NCI-H2029 treated with DMSO at 0.1 percent for 48 hours (cell line): ENCODE measurements at regions not wholly inside any gene's neighbourhood (a gene's known extent, or its start where the extent isn't known, plus 50 kb on each side); places are given as distances from the start of the nearest gene placed in this dataset.

ENCODE experiments used
- DNase-seq: peaks from one replicate; lab custom pipeline; 2025; lab: John Stamatoyannopoulos, UW

DNA sequence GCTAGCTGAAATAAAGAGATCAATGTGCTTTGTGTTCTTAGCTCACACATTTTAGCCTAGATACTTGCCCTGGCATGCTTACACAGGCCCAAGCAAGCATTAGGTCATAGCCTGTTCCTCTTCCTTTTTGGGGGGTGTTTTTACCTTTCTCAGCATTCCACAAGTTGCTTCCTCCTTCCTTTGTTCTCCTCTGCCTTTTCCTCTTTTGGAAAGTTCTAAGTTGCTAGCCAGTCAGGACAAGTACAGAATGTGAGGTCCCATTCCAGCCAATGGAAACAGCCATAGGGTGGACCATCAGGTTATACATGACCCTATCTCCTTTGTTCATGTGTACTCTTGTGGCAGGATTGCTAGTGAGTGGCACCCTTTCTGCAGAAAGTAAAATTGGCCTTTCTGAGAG lies 154.9 kb downstream of the RASSF9 start:
- DNase-seq: no peak

DNA sequence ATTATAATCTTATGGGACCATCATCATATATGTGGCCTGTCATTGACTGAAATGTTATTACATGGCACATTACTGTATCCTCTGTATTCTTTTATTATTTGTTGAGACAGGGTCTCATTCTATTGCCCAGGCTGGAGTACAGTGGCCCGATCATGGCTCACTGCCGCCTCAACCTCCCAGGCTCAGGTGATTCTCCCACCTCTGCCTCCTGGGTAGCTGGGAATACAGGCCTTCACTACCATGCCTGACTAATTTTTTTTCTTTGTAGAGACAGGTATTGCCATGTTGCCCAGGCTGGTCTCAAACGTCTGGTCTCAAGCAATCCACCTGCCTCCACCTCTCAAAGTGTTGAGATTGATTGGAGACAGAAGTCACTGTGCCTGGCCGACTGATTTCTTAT lies 153.2 kb downstream of the RASSF9 start:
- DNase-seq: no peak

DNA sequence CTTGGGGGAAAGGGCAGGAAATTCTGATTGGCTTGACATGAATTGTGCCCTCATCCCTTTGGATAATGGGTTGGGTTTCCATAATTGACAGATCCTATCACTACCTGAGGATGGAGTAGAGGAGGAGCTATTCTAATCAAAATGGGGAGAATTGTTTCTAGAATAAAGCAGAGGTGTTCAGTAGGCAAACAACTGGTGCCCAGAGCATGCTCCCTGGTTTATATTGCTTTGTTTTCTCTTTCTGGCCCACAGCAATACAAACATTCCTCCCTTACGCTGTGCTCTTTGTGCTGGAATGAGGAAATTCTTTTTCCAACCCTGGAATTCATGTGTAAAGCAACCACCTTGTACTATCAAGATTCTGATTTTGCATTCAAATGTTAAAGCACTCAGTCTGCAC lies 147.4 kb downstream of the RASSF9 start:
- no peak for DNase-seq

DNA sequence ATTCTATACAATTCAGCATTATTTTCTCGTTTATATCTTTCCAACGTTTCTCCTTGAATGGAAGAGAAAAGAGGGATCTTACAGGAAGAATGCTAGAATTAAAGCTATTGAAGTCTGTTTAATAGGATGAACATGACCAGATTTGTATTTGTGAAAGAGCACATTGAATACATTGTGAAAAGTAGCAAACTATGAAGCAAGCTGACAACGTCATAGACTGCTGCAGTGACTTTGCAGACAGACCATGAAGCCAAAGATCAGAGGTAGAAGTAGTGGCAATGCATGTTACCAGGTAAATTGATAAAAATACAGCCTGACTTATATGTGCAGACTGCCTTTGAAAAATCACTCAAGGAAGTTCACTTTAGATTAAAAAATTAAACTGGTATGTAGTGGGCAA lies 146.1 kb downstream of the RASSF9 start:
- no peak for DNase-seq

- no peak for DNase-seq
Observed at GRCh38 chr12:85693093-85693665, 143.0 kb downstream of the RASSF9 start.

DNA sequence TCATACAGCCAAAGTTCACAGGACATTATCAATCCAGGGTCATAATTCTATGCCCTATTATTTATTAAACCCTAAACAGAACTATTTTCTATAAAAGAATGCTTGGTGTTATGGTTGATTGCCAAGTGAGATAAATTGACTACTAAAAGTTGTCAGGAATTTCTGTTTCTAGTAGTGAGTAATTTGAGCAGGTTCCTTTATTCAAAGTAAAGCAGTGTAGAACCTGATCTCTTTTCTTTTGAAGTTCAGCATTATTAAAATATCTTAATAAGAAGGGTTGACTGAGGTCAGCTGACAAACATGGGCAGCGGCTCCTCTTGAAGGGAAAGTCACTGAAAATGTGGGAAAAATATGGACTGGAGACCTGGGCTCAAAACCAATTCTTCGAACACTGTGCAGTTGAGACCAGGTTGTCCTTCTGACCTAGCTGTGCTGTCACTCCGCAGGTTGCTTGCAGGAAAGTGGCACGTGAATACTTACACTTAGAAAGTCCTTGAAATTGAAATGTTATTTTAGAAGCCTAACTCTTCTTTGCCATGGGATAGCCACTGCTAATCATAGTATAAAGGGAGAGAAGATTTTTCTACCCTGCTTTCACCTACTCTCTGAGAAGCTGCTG lies 141.0 kb downstream of the RASSF9 start:
- no peak for DNase-seq

DNA sequence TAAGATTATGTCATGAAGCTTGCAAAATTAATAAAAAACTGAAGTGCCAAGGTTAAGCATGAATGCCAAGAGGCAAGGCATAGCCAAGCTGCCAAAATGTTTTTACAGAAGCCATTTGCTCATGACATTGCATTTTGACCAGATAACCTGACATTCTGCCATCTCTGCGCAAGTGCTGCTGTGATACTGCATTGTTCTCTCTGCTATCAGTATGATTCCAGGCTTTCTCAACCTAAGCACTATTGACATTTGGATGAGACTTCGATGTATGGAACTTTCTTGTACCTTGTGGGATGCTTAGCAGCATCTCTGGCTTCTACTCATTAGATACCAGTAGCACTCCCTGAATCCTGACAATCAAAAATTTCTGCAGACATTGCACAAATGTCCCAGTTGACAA lies 139.2 kb downstream of the RASSF9 start:
- no peak for DNase-seq

GRCh38 chr12:85698937-85699336 lies 137.3 kb downstream of the RASSF9 start:
- DNase-seq: no peak

DNA sequence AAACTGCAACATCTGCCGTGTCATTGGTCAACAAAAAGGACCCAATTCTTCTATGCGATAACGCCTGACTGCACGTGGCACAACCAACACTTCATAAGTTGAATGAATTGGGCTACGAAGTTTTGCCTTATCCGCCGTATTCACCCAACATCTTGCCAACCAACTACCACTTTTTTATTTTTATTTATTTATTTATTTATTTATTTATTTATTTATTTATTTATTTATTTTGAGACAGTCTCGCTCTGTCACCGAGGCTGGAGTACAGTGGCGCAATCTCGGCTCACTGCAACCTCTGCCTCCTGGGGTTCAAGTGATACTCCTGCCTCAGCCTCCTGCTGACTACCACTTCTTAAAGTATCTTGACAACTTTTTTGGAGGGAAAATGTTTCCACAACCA lies 127.4 kb downstream of the RASSF9 start:
- DNase-seq: no peak

DNA sequence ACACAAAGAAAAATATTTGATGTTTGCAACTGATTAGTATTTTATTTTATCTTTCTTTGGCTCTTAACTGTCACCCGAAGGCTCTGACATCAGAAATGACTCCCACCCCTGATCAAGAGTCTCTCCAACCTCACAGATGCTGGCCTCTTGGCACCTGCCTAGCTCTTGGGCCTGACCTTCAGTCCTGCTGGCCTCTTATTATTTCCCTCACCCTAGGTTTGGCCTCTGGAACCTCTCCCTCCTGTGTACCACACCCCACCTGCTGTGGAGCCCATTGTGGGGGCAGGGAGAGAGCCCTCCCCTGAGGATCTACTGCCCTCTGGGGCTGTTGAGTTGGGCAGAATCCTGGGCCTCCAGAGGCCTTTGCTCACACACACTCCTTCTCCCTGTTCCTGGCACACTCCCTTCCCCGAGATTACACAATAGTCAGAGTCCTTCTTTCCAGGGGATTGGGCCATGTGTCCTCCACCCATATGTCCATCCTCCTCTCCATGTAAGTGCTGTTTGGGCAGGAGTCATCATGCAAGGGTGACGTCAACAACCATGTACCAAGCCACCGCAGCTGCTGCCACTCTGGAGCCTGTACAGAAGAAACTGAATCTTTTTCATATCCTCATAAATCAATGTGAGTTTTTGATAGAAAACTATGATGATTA lies 124.3 kb downstream of the RASSF9 start:
- DNase-seq: no peak

DNA sequence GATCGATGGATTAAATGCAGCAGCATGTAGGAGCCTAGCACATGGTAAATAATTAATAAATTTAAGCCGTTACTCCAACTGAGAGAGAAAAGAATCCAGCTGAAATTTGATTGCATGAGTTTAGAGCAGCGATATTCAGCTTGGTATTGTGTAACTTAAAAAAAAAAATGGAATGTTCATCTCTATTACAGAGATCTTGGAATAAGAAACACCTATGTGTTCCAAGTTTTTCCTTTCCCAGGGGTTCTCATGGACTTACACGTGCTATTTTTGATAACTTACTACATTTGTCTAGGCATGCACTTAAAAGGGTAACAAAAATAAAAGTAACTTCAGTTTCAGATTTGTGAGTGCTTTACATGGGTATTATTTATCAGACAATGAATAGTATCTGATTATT lies 122.8 kb downstream of the RASSF9 start:
- DNase-seq: no peak

- DNase-seq: no peak
Observed at GRCh38 chr12:85714425-85714824, 121.8 kb downstream of the RASSF9 start.

DNA sequence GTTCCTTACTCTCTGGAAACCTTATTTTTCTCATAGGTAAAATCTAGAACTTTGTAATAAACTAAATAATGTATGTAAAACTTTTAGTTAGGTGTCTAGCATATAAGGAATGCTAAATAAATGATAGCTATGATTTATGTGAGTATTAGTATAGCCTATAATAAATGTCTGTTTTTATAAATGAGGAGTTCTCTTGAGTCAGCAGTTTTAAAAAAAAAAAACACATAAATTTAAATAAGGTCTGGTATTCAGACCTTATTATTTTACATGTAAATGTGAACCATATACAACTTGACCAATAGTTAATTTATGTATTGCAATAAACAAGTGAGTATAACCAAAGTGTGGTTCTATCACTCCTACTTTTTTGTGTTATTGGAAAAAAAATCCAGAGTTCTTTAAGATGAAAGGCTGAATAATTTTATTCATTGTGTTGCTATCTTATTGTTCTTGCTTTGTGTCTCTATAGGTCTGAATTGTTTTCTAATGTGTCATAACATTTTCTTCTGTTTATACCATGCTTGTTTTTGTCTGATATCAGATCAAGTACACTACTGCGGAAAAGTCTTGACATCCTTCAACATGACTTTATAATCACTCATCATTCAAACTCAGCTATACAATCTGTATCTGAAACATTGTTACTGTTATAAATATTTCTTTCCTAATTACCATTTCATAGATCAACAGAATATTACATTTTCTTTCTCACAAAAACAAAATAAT lies 115.7 kb downstream of the RASSF9 start:
- no peak for DNase-seq

- DNase-seq: no peak
Observed at GRCh38 chr12:85725991-85726390, 110.2 kb downstream of the RASSF9 start.

DNA sequence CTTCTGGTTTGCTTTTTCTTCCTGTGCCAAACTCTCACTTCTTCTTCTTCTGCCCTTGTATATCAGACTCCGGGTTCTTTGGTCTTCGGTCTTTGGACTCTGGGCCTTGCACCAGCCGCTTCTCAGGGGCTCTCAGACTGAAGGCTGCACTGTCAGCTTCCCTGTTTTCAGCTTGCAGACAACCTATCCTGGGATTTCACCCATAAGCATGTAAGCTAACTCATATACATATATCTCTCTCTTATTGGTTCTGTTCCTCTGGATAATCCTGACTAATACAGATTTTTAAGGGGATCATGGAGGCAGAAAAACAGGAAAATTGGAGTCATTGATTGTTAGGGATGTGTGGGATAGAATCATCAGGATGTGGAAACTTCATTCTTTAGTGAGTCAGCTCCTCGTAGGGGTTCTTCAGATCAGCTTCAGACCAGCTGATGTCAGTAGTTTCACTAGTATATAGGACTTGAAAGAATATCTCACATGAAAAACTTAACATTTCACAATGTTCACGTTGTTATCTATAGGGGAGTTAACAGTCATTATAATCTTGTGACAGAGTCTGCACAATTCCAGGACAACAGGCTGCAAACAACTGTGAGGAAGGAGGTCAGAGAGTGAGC lies 102.9 kb downstream of the RASSF9 start:
- no peak for DNase-seq

- no peak for DNase-seq
Observed at GRCh38 chr12:85733984-85734383, 102.2 kb downstream of the RASSF9 start.

DNA sequence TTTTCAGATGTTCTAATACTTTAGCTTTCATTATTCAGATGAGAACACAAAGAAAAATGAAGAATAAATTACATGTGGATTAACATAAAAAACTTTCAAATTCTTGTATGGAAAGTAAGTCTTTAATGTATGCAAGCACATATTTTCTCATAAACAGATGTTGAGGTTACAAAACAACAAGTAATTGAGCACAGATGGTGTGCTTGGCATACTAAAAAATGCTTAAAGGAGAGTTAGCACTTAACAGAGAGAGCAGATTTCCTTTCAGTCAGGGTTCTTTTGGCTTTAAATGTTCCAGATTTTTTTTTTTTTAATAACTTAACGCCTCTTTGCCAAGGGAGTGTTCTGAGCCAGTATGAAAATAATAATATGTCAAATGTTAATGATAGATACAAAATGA lies 96.0 kb downstream of the RASSF9 start:
- DNase-seq: no peak

- no peak for DNase-seq
Observed at GRCh38 chr12:85741046-85741445, 95.2 kb downstream of the RASSF9 start.

DNA sequence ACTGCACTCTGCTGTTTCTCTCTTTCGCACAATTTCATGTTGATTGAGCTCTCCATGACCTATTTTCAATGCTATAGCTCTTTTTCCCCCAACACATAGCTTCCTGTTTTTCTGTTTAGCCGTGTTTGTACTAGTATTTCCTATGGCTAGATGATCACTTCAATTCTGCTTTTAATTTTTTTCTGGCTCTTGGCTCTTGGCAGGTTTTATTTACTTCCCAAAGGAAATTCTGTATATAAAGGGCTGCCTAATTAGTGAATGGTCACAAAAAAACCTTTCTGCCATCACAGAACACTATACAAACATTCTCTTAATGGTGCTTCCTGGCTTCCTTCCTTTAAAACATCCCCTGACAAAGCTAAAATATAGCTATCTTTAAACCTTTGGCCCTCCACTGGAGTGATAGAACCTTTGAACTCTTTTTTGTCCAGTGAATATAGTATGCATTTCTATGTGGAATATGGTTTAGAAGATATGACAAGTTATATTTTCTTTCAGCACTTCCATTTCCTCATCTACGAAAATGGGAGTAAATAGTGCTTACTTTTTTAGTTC lies 88.2 kb downstream of the RASSF9 start:
- no peak for DNase-seq
